ENCODE measurements at regions not wholly inside any gene's neighbourhood (a gene's known extent, or its start where the extent isn't known, plus 50 kb on each side); places are given as distances from the start of the nearest gene placed in this dataset.

DNA sequence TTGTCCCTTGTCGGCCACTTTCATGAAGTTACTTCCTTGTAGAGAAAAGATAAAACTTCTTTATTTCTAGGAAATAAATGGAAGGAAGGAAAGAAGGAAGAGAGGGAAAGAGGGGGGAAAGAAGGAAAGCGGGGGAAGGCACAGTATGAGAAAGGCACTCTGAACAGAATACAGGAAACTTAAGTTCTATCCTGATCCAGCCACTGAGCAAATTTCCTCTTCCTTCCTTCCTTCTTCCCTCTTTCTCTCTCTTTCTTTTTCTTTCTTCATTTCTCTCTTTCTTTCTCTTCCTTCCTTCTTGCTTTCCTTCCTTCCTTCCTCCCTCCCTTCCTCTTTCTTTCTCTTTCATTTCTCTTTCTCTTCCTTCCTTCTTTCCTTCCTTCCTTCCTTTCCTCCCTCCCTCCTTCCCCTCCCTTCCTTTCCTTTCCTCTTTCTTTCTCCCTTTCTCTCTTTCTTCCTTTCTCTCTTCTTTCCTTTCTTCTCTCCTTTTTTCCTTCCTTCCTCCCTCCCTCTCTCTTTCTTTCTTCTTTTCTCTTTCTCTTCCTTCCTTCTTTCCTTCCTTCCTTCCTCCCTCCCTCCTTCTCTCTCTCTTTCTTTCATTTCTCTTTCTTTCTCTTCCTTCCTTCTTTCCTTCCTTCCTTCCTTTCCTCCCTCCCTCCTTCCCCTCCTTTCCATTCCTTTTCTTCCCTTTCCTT is 240.2 kb upstream of the BRINP1 start:
- RAD21 ChIA-PET (ENCODE audit: low non-redundant PET in 1 of 2, low total read pairs in 2 of 2, uncharacterized antibody in 2 of 2, unreplicated experiment in 2 of 2) = no interaction called here
- no TSS peak for BruUV-seq (replicated peaks)

More for the DNA sequence above, 240.2 kb upstream of the BRINP1 start:
- intact Hi-C loops (cut with micrococcal nuclease) = no loop called here
- DNase-seq (ENCODE audit: low read depth, low spot score) (no peak), ATAC-seq (no peak)
- Histone ChIP-seq H3K4me3 (replicated peaks in 1 of 2; ENCODE audit: low read depth in 1 of 2, low read length in 2 of 2) (no peak overlapping the region), H4K20me1 (ENCODE audit: insufficient read depth) (no peaks in the 10 kb centered on the region), H3K9ac (ENCODE audit: low read length) (no peak overlapping the region), H3K9me3 (ENCODE audit: control insufficient read depth in 1 of 2, insufficient read depth in 1 of 2, low read depth in 1 of 2, low read length in 2 of 2) (0 out of 4 replicates have a peak, but pooled peaks cover 0 to 3% of the 10 kb centered on the region in 2 experiments), H3K27ac (ENCODE audit: low read depth, low read length) (no peak overlapping the region), H3K4me1 (ENCODE audit: control insufficient read depth in 1 of 2, insufficient read depth in 2 of 2, low read length in 2 of 2) (no peaks in the 10 kb centered on the region), H3K9me2 (ENCODE audit: insufficient read depth) (no peaks in the 10 kb centered on the region), H2AFZ (ENCODE audit: low read depth, low read length, poor library complexity, severe bottlenecking) (no peak overlapping the region), H3K27me3 (ENCODE audit: insufficient read depth, low read length) (no peaks in the 10 kb centered on the region), H3K36me3 (ENCODE audit: control insufficient read depth in 1 of 2, insufficient read depth in 2 of 2, low read length in 2 of 2) (no peaks in the 10 kb centered on the region), H3K4me2 (ENCODE audit: low read length) (no peak overlapping the region), H3K79me2 (ENCODE audit: insufficient read depth, low read length) (no peaks in the 10 kb centered on the region)
- ChIA-PET CTCF (no interaction called here), POLR2A (no interaction called here)
- TF ChIP-seq FOSL1 (IDR thresholded peaks at IDR 0.05; ENCODE audit: low read depth) (no peak), SRF (IDR thresholded peaks at IDR 0.05; ENCODE audit: low read depth) (no peak), YY1 (IDR thresholded peaks at IDR 0.05; ENCODE audit: extremely low read depth, insufficient replicate concordance, low read depth, low read length) (no peak), POLR2AphosphoS5 (IDR thresholded peaks at IDR 0.05; ENCODE audit: low read depth, low read length) (no peak), CBX3 (IDR thresholded peaks at IDR 0.05; ENCODE audit: low read depth) (no peak), RAD21 (IDR thresholded peaks at IDR 0.05; ENCODE audit: low read depth) (no peak), TCF7L2 (IDR thresholded peaks at IDR 0.05; ENCODE audit: borderline replicate concordance, extremely low read depth, insufficient read depth, insufficient read length) (no peak), POLR2A (IDR thresholded peaks at IDR 0.05; ENCODE audit: borderline replicate concordance, extremely low read depth, insufficient read depth, insufficient read length) (no peak), CEBPB (IDR thresholded peaks at IDR 0.05; ENCODE audit: low read depth) (no peak), EZH2phosphoT487 (IDR thresholded peaks at IDR 0.05; ENCODE audit: borderline replicate concordance) (no peak), ZNF274 (IDR thresholded peaks at IDR 0.05; ENCODE audit: low read depth, low read length) (no peak)
- TF ChIP-seq, protein P1, sequence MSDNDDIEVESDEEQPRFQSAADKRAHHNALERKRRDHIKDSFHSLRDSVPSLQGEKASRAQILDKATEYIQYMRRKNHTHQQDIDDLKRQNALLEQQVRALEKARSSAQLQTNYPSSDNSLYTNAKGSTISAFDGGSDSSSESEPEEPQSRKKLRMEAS (IDR thresholded peaks at IDR 0.05) = no peak
- TF ChIP-seq, protein P2, sequence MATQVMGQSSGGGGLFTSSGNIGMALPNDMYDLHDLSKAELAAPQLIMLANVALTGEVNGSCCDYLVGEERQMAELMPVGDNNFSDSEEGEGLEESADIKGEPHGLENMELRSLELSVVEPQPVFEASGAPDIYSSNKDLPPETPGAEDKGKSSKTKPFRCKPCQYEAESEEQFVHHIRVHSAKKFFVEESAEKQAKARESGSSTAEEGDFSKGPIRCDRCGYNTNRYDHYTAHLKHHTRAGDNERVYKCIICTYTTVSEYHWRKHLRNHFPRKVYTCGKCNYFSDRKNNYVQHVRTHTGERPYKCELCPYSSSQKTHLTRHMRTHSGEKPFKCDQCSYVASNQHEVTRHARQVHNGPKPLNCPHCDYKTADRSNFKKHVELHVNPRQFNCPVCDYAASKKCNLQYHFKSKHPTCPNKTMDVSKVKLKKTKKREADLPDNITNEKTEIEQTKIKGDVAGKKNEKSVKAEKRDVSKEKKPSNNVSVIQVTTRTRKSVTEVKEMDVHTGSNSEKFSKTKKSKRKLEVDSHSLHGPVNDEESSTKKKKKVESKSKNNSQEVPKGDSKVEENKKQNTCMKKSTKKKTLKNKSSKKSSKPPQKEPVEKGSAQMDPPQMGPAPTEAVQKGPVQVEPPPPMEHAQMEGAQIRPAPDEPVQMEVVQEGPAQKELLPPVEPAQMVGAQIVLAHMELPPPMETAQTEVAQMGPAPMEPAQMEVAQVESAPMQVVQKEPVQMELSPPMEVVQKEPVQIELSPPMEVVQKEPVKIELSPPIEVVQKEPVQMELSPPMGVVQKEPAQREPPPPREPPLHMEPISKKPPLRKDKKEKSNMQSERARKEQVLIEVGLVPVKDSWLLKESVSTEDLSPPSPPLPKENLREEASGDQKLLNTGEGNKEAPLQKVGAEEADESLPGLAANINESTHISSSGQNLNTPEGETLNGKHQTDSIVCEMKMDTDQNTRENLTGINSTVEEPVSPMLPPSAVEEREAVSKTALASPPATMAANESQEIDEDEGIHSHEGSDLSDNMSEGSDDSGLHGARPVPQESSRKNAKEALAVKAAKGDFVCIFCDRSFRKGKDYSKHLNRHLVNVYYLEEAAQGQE (IDR thresholded peaks at IDR 0.05; ENCODE audit: low read depth) = no peak

Data from HCT116 (cell line).